Activated T-cell treated with anti-CD3 and anti-CD28 coated beads, Interleukin-2, amount 50 U/mL, for 4 hours (primary cell): ENCODE measurements at regions not wholly inside any gene's neighbourhood (a gene's known extent, or its start where the extent isn't known, plus 50 kb on each side); places are given as distances from the start of the nearest gene placed in this dataset.

Experiments used
- ATAC-seq, 2 donors: fragments of 200-7000 bp; cut with Tn5 transposase; one replicate each; pipeline ENCODE4 v1.10.0; 2021
- DNase-seq: peaks from one replicate; pipeline ENCODE4 v3.0.0-alpha.2; 2020
- H3K27me3 Mint-ChIP-seq: one replicate; pipeline ENCODE4 v1.8.0; 2021; ENCODE audit warnings: low read depth, mixed read lengths
- H3K36me3 Mint-ChIP-seq: one replicate; pipeline ENCODE4 v1.8.0; 2022; ENCODE audit warnings: mixed read lengths; ENCODE audit not compliant: insufficient read depth
- H3K4me1 Mint-ChIP-seq: one replicate; pipeline ENCODE4 v1.8.0; 2021; ENCODE audit warnings: low read depth, mixed read lengths
- H3K4me3 Mint-ChIP-seq: one replicate; pipeline ENCODE4 v1.8.0; 2021; ENCODE audit warnings: mild to moderate bottlenecking, moderate library complexity, mixed read lengths
- H3K9me3 Mint-ChIP-seq: one replicate; pipeline ENCODE4 v1.8.0; 2021; ENCODE audit warnings: mixed read lengths

DNA sequence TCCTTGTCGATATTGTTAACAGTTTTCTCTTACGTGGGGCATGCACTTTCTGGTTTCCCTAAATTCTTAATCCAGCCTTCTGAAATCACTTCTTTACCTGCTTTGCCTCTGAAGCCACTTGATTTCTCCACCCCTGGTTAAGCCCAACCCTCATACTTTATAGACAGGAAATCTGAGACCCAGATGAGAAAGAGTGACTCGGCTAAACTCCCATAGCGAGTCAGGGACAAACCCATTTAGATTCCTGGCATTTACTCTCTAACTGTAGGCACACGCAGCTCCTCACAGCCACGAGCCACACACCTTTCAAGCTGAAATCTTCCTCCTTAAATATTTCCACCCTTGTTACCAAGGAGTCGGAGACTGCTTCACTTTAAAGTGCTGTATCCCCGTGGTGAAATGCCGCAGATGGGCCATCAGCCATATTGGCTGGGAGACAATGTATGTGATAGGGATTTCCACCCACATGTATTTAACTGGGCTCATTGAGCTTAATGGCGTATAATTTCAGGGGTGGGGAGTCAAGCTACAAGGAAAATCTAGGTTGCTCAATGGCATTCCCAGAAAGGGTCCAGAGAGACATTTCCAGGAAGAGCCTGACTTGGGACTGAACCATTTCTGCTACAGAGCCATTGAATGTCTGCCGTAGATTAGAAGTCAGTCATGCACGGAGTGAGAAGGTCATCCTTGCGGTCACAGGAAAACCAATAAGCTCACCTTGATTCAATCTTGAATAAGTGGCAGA, 49.9 kb upstream of the GRK3 start:
- Mint-ChIP-seq H3K36me3 (peaks cover 8% of the 10 kb centered on the region), H3K27me3 (no peaks in the 10 kb centered on the region), H3K9me3 (no peaks in the 10 kb centered on the region), H3K4me3 (no peak overlapping the region), H3K4me1 (no peaks in the 10 kb centered on the region)
- DNase-seq (no peak), ATAC-seq (no peak)
